Embryonic facial prominence (tissue), 1 donor: ENCODE measurements at regions not wholly inside any gene's neighbourhood (a gene's known extent, or its start where the extent isn't known, plus 50 kb on each side); places are given as distances from the start of the nearest gene placed in this dataset.
"Not testable (repeated sequence)": the region's sequence is repeated elsewhere in the genome, so short reads cannot be mapped to it uniquely, and the experiment has no call there.

Experiments
- DNase-seq: peaks from one replicate; pipeline ENCODE4 v3.0.0-alpha.2; 2016; ENCODE audit errors: extremely low spot score

DNA sequence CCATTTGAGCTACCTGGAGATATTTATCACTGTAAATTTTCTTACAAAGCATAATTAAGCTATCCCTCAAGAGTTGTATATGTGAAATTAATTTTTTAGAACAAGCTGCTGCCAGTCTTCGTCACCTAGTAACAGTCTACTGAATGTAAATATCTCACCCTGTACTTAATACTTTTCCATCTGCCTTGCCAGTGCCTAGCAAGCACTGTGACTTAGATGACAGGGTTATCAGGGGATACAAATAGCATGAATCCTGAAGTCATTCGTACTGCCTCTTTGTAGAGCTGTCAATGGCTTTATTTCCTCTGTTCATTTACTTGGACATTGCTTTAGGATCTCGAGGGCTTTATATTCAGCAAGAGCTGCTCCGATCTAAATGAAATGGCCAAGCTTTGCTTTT lies 763.6 kb downstream of the ADCYAP1 start:
- no peak for DNase-seq

DNA sequence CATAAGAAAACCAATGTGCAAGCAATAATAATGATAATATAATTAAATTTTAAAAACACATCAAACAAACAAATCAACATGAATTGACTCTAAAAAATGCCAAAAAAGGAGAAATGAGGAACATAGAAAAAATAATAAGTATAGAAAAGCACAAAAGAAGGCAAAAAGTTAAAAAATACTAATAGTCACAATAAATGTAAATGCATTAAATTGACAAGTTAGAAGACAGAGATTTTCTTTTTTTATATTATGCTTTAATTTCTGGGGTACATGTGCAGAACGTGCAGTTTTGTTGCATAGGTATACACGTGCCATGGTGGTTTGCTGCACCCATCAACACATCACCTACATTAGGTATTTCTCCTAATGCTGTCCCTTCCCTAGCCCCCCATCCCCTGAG lies 767.0 kb downstream of the ADCYAP1 start:
- DNase-seq, result not testable (repeated sequence)

DNA sequence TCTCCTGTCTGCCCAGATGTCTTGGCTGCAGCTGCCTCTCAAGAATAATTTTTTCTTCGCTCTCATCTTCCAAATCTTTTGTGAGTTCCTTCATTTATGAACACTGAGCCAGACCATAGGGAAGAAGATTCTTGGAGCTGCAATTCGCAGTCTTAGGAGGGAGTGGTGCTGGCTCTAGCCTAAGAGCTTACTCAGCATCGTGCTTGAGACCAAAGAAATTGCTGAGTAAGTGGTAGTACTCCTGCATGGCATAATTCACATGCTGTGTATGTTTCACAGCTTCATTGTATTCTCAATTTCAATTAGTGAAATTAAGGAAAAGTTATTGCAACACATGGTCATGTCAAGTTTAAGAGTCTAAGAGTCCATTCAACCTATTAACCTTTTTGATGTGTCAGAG lies 771.7 kb downstream of the ADCYAP1 start:
- DNase-seq, result no peak

- DNase-seq, result no peak
Observed at GRCh38 chr18:1680108-1680507, 775.4 kb downstream of the ADCYAP1 start.

DNA sequence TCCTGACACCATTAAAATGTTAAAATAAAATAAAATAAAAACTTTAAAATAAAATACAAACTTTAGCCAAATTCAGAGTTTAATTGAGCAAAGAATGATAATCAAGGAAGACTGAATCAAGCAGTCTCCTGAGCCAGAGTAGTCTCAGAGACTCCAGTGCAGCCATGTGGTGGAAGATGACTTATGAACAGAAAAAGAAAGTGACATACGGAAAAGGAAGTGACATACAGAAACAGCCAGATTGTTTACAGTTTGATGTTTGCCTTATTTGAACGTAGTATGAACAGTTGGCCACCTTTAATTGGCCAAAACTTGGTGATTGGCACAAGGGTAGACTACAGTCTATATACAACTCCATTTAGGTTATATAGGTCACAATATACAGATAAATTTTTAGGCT lies 787.2 kb downstream of the ADCYAP1 start:
- DNase-seq, result no peak

DNA sequence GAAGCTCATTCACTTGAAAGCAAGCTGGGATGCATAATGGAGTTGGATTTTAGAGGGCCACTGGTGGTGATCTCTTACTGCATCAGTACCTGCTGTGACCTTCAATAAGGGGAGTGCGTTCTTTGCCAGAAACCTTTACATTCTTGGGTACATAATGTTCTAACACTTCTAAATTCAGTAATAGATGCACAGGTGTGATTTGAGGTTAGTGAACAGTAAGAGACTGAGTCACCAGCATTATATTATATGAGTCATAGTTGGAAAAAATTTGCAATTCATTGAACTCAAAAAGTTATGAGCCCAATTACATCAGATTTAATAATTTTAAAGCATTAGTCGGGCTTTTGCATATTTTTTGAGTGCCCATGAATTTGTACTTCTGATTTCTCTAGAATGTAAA lies 803.3 kb downstream of the ADCYAP1 start:
- DNase-seq, result no peak

GRCh38 chr18:1710114-1710513 lies 805.4 kb downstream of the ADCYAP1 start:
- no peak for DNase-seq

DNA sequence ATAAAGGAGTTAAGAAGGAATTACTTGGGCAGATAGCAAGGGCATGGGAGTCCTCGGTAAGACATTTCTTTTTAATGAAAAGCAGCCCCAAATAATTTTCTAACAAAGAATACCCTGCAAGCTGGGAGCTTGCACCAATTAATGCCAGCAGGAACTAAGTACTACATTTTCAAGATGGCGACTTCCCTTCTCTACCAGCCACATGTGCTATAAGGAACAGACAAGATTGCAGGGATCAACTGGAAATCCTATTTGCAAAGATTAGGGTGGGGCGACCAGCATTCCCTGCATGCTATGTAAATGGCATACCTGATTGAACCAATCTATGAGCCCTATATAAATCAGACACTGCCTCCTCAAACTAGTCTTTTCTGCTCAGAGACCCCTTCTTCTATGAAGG lies 827.5 kb downstream of the ADCYAP1 start:
- DNase-seq, result no peak

DNA sequence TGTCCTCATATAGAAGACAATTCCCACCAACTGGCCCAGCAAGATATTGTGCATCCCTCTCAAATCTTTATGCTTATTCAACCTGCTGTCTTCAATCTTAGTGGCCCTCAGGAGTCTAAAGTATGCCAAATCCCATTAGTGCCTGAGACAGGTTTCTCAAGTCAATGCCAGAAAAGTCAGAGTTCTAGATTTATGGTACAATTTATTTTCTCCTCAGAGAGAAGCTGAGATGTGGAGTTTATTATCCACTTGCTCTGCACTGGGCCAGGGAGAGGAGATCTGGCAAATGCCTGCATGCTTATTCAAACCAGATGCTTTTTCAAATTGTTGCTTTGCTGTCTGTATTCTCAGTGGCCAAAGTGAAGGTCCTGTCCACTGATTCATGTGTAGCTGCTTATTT lies 825.2 kb downstream of the METTL4 start:
- DNase-seq, result no peak

- DNase-seq, result no peak
Observed at GRCh38 chr18:1751249-1751648, 820.1 kb downstream of the METTL4 start.

- no peak for DNase-seq
Observed at GRCh38 chr18:1760901-1761300, 810.4 kb downstream of the METTL4 start.

DNA sequence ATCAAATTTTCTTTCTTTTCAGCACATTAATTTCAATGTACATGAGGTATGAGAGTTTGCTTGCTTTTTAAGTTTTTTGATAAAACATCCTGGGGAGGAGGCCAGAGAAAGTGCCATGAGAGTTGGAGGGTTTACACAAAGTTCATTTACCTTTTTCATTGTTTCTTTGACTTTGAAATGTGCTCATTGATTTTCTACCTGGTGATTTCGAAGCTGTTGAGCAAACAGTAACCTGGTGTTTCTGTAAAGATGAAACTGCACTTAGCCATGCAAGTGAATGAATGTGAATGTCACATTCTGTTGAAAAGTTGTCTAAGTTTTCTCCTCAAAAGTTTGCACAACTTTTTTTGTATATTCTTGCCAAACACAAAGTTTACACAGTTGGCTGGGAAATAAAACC lies 797.0 kb downstream of the METTL4 start:
- no peak for DNase-seq

GRCh38 chr18:1777843-1778242 lies 793.5 kb downstream of the METTL4 start:
- no peak for DNase-seq

DNA sequence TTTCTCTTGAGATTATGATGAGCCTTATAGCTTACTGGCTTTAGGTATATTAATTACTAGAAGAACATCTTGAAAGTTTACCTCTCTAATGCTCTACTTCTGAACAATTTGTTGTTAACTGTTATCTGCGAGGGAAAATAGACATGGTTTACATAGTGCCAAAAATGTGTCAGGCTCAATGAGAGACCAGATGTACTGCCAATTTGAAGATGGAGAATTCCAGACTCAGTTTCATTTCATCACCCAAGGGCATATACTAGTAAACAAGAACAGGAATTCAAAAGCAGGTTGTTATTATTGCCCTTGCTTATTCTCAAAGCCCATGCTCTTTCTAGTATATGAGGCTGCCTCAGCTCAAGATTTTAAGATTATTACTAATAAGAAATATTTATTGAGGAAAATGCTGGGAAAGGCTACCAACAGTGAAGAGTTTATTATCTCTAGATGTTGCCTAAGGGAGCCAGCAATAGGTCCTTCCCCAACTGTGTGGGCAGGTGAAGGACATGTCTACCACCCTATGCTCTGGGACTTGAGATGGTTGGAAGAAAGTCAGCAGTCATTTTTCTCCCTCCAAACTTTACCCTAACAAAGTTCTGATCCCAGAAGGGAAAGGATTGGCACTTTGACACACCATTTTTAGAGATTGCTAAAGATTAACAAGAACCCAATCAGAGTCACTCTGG lies 792.7 kb downstream of the METTL4 start:
- no peak for DNase-seq

DNA sequence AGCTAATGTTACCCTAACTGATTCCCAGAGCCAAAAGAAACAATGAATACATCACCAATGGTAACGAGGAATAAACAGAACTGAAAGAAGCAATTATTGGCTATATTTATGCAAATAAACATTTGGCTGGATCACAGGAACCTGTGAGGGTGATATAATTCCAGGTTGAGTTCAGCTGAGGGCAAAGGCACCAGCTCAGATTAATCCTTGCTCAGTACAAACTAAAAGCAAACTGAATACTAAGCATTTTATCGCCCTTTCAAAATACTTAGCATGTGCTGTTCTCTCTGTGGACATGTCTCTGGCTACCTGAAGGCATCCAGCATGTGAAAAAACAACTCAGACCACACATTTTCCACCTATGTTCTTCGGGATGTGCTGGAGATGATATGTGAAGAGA lies 791.7 kb downstream of the METTL4 start:
- no peak for DNase-seq

DNA sequence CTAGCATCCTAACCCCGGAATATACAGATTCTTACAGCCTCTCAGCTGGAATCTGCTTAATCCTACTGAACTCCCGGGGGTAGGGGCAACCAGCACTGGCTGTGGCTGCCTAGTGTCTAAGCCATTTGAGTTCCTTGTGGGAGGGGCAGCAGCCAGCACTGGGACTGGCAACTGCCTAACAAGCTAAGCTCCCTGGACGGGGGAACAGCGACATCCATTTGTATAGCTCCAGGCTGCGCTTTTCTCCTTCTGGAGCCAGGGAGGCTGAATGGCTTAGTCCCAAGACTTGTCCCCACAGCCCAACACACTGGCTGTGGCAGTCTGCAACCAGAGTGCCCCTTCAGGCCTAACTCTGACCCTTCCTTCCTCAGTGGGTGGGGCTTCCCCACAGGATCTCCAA lies 787.2 kb downstream of the METTL4 start:
- no peak for DNase-seq

DNA sequence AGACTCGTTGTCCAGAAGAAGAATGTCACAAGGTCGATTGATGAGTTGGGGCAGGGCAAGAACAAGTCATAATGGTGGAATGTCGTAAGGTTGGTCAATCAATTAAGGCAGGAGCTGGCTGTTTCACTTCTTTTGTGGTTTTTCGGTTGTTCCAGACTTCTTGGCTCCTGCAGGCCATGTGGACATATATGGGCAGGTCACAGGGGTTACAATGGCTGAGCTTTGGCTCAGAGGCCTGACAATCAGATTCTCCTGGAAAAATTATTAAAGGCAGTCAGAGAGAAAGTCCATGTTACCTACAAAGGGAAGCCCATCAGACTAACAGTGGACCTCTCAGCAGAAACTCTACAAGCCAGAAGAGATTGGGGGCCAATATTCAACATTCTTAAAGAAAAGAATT lies 785.3 kb downstream of the METTL4 start:
- not testable (repeated sequence) for DNase-seq

GRCh38 chr18:1796636-1797035 lies 774.7 kb downstream of the METTL4 start:
- DNase-seq, result no peak

DNA sequence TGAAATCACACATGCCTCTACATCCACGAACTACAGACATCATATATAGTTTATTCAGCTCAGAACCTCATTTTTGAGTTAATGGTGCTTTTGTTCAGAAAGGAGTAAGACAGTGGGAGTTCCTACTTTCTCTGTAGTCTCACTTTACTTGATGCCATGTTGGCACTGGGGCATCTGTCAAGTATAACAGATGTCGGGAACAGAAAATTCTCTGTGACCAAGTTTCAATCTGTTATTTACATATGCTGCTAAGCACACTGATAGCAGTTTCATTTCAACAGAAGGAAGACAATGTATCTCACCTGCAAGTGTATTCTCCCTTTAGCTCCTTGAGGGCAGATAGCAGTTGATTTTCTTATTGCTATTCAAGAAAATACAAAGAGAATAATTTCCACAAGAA lies 774.1 kb downstream of the METTL4 start:
- DNase-seq, result no peak

DNA sequence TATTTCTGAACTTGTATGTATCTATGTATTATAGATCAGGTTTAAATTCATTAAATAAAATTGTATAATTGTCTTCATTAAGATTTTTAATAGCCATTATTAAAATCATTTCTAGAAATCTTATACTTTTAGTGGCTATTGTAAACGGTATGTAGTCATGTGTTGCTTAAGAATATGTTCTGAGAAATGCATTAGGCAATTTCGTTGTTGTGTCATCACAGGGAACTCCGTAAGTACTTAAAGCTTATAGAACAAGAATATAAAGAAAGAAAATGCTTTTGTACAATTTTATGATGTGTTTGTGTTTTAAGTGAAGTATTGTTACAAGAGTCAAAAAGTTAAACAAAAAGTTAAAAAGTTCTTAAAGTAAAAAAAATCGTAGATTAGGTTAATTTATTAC lies 765.8 kb downstream of the METTL4 start:
- no peak for DNase-seq

DNA sequence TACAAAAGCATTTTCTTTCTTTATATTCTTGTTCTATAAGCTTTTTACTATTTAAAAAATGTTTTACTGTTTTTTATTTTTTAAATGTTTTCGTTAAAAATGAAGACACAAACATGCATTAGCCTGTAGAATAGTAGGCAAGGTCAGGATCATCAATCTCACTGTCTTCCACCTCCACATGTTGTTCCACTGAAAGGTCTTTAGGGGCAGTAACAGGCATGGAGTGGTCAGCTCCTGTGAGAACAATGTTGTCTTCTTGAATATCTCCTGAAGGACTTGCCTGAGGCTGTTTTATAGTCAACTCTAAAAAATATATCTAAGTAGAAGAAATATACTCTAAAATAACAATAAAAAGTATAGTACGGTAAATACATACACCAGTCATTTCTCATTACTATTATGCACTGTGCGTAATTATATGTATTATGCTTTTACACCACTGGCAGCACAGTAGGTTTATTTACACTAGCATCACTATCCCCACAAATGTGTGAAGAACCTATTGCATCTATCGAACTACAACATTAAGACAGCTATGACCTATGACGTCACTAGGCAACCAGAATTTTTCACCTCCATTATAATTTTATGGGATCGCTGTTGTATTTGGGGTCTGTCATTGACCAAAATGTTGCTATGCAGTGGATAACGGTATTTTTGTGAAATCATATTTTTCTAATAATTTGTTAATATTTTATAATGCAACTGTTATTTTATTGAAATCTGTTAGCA lies 764.3 kb downstream of the METTL4 start:
- no peak for DNase-seq

DNA sequence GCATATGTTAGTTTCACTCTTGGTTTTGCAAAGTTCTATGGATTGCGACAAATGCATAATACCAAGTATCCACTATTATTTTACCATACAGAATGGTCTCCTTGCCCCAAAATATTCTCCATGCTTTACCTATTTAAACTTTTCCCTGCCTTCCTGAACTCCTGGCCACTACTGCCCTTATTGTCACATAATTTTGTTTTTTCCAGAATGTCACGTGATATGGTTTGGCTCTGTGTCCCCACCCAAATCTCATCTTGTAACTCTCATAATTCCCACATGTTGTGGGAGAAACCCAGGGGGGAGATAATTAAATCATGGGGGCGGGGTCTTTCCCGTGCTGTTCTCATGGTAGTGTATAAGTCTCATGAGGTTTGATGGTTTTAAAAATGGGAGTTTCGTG lies 760.0 kb downstream of the METTL4 start:
- DNase-seq, result no peak

- DNase-seq, result no peak
Observed at GRCh38 chr18:1825296-1825695, 746.0 kb downstream of the METTL4 start.

DNA sequence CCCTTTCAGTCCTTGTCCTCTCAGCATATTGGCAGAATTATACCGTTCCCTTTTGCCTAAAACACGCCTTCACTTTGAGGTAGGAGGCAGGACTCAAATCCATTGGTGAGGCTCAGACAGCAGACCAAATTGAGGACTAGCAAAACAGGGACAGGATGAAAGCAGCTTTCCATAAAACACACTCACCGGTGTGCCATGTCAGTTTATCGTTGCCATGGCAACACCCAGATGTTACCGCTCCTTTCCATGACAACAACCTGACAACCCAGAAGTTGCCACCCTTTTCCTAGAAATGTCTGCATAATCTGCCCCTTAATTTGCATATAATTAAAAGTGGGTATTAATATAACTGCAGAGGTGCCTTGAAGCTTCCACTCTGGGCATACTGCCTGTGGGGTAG lies 730.4 kb downstream of the METTL4 start:
- DNase-seq, result no peak
